HG03097 (cell line): ENCODE measurements at regions not wholly inside any gene's neighbourhood (a gene's known extent, or its start where the extent isn't known, plus 50 kb on each side); places are given as distances from the start of the nearest gene placed in this dataset.
"Not testable (repeated sequence)": the region's sequence is repeated elsewhere in the genome, so short reads cannot be mapped to it uniquely, and the experiment has no call there.

Experiments
- ATAC-seq: cut with Tn5 transposase; IDR thresholded peaks from one replicate; pipeline ENCODE4 v1.9.1; 2021; ENCODE audit not compliant: unreplicated experiment, low FRiP score

DNA sequence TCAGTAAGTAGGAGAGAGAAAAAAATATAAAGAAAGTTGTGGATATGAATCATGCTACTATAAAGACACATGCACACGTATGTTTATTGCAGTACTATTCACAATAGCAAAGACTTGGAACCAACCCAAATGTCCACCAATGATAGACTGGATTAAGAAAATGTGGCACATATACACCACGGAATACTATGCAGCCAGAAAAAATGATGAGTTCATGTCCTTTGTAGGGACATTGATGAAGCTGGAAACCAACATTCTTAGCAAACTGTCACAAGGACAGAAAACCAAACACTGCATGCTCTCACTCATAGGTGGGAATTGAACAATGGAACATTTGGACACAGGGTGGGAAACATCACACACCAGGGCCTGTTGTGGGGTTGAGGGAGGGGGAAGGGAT, 200.3 kb upstream of the IVNS1ABP start:
- ATAC-seq, result not testable (repeated sequence)

DNA sequence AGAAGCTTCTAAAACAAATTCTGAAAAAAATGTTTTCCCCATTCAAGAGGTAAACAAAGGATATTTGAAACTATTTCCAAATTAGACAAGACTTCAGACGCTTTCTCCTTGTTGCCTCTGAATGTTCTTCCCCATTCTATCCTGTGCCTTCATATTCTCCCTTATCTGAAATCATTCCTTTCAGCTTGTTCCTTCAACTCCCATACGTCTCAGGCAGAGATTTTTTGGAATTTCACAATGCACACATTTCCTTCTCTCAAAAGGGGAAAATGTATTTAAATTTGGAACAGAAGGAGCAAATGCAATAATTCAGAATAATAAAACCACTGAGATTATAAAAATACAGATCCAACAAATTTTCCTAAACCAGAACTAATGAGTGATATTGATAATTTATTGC, 198.7 kb upstream of the IVNS1ABP start:
- no peak for ATAC-seq

DNA sequence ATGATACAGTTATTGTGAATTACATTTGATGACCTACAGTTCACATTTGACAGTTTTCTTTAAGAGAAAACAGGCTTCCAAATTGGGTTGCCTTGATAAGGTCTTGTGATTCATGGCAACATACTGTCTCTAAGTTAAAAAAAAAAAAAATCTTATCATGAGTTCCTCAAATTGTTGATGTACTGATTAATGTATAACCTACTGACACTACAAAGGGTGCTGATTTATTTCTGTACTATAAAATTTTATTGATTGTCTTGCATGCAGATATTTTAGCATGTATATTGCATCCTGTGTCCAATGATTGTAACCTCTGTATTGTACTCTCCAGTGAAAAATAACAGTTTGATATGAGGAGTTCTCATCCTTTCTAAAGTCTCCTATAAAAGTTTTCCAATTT, 197.3 kb upstream of the IVNS1ABP start:
- ATAC-seq, result no peak

DNA sequence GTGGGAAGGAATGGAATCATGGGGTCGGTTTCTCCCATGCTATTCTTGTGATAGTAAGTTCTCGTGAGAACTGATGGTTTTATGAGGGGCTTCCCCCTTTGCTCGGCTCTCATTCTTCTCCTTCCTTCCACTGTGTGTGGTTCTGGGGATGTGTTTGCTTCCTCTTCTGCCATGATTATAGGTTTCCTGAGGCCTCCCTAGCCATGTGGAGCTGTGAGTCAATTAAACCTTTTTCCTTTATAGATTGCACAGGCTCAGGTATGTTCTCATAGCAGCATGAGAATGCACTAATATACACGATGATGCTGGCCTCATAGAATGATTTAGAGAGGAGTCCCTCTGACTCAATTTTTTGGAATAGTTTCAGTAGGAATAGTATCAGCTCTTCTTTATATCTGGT, 195.4 kb upstream of the IVNS1ABP start:
- no peak for ATAC-seq

DNA sequence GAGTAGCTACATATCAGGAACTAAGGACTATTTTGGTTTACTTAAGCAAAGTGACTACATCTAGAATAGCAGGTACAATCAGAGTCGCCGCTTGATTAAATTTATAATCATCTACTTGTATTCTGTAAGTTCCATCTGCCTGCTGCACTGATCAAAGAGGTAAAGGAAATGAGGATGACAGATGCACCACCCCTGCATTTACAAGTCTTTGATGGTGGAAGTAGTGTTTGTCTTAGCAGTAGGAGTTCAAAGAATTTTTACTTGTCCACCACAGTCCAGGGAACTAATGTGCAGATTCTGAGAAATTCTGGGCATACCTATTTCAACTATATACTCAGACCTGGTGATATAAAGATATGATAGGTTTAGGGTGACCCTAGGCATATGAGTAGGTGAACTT, 184.1 kb upstream of the IVNS1ABP start:
- ATAC-seq, result no peak

DNA sequence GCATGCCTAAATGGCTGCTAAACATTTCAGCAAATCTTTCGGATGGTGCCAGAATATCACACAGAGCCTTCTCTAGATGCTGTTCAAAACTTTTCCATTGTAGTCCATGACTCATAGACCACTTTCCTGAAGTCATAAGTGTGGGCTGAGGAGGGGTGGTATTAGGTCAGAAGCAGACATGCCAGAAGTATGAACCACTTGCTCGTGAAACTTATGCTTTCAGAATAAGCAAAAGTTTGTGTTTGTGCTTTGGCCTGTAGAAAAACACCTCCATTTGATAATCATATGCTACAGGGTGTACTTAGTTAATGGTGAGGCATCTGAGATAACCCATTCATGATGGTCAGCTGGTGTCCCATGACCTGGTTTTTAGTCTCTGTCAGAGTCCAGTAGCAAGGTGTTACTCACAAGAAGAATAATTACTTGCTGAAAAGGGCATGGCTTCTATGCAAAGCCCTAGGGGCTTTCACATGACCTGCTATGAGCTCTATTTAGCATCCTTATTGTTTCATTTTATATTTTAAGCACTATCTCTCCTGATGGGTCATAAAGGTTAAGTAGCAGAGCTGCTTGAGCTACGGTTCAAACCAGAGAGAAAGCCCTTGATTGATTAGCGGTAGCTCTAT, 183.1 kb upstream of the IVNS1ABP start:
- no peak for ATAC-seq

DNA sequence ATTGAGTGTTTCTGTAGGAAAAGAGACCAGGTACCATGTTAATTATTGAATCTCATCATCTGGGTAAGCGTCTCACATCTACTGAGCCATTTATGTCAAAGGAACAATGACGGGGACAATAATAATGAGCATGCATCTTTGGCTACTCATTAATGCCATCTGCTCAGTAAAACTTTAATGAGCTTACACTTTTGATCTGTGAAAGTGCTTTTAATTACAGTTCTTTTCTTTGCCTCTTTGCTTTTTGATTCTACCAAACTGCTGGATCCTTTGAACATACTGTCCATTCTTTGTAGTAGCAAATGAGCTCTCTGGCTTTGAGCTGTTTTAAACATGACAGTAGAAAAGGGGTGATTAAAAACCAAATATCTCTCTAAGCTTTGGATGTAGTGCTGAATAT, 181.2 kb upstream of the IVNS1ABP start:
- no peak for ATAC-seq

DNA sequence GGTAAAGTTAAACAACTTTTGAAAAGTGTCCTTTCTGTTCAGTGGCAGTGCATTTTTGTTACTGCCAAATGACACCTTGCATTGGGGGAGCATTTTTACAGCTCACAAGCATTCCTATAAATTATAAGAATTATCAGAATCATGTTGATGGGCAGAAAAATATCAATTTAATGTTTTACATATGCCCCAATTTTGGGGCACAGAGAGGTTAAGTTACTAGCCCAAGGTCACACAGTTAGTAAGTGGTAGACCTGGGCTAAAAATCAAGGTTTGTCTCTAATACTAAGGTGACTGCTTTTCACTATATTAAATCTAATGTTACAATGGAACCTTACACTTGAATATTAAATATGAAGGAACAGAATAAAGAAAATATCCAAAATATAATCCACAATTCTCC, 180.1 kb upstream of the IVNS1ABP start:
- no peak for ATAC-seq

DNA sequence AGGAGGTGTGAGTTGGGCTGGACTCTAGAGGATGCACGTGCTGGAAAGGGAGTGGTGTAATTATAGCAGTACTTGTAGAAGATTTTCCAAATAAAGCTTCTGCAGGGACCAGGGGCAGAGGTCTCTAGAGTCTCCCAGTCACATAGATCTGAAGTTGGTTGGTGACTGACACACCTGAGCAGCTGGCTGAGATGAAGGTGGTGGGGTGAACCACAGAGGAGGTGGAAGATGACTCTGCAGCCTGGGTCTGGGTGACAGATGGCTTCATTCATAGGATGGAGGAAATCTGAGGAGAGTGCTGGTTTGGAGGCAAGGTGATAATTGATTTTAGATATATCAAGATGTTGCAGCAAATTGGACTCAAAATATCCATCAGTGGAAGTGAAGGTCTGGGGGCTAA, 178.9 kb upstream of the IVNS1ABP start:
- no peak for ATAC-seq

DNA sequence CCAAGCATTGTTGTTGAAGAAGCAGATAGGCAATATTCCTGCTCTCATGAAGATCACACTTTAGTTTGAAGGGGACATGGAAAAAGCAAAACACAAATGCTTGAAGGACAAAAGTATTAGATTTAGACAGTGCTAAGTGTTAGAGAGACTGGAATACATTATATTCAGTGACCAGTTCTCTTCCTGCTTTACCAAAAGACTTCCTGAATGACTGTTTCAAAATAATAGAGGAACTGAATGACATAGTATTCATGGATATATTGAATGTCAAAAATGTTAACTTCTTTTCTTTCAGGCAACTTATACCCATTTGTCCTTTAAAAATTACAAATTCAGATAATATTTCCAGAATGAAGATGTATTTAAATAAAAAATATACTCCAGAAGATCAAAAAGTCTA, 178.0 kb upstream of the IVNS1ABP start:
- ATAC-seq, result no peak

DNA sequence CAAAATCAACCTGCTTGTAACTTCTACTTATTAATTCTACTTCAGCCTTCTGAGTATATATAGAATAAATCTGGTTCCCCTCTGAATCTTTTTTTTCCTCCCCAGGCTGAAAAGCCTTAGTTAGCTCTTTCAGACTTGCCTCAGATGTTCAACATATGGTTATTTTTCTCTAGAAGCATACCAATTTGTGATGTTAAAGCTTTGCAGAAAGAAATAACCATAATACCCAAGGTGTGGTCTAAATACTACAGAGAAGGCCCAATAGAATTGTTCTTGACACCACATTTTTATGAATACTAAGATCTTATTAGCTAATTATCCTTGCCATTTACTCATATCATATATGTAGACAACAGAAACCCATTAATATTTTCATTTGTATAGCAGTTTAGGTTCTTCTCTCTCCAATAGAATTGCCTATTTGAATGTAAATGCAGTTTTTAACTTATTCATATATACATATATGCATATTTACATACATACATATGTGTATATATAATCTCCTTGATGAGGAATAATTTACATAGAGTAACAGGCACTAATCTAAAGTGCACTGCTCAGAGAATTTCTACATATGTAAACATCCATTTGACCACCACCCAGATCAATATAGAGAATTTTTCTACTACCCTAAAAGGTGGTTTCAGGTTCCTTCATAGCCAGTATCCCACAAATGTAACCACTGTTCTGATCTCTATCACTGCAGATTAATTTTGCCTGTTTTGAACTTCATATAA, 175.2 kb upstream of the IVNS1ABP start:
- ATAC-seq, result no peak

DNA sequence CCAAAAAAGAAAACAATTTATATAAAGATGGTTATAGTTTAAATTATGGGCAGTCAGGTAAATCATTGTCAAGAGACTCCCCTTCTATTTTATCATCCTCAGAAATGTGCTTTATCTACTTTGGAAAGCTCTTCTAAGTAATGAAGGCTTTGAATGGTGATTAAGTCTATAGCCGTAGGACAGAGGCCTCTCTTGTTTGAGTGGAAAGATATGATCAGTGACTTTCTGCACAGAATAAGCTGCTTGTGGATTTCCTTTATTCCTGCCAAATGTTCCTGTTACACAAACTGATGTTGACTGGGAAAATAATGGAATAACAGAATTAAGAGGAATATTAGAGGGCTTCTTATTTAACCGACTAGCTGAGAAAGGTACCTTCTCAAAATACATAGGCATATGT, 174.6 kb upstream of the IVNS1ABP start:
- ATAC-seq, result no peak

DNA sequence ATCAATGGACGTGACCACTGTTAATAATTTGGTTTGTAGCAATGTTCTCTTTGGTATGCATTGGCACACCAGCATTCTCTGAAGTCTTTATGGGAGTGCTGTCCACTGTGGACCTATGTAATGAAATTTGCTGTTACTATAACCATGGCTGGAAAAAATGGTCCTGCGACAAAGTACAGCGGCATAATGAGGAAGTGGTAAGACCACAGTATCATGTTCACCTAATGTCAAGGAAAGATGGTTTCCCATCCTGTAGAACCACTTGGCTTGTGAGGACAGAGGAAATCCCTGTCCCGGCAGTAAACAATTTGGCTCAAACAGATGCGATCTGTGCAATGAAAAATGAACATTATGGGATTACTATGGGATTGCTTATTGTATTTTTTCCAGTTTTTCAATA, 173.9 kb upstream of the IVNS1ABP start:
- no peak for ATAC-seq

DNA sequence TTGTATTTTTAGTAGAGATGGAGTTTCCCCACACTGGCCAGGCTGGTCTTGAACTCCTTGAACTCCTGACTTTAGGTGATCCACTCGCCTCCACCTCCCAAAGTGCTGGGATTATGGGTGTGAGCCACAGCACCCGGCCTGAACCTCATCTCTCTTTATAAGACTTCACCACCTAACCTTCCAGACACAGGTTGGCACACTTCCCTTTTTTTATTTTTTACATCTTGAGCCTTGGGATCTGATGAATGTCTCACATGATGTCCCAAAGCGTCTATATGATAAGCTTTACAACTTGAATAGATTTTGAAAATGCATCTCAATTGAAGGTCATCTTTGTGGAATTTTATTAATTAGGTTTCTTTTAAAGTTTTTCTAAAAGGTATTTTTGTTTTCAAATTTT, 172.4 kb upstream of the IVNS1ABP start:
- no peak for ATAC-seq

DNA sequence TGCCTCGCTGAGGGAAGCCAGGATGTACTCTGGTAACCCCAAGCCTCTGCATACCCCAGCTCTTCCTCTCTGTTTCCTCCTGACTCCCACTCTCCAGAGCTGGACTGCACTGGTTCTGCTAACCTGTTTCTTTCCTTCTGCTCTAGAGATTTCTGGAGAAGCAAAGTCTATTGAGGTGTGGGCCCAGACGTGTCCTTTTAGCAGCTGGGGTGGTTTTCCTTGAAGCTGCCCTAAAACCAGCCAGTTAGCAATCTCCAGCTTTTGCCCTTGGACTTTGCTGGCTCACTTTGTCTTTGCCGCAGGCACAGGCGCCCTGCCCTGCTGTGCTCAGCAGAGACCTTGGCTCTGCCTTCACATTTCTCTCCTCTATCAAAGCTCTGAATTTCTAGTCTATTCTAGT, 171.8 kb upstream of the IVNS1ABP start:
- no peak for ATAC-seq

DNA sequence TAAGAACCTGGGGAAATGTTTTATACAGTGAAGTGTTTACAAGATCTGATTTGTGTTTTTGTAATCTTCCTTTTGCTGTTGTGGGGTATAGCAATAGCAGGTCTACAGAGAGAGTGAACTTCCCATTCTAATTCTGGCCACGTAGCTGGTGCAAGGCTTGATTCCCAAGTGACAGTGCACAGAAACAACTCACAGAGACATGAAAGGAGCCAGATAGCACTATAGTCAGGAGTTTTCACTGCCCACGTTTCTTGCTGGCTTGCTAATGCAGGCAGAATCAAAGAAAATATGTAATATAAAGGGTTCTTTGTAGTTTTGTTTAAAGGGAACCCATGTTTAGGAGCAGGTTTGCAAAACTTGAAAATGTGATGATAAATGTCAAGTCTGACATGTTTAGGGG, 170.9 kb upstream of the IVNS1ABP start:
- no peak for ATAC-seq

DNA sequence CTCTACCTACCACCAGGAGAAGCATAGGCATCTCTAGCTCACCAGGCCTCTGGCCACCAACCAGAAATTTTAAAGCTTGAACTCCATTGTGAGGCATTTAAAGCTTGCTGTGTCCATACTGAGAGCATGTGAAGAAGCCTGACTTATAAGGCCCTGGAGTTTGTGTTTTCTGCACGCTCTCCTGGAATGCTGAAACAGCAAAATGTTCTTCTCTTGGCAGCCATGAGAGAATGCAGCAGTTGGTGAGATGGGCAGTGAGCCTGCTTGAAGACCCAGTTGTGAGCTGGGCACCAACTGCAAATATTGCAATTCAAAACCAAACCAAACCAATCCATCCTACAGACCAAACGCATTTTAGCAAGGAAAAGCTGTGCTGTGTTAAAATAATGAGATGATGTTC, 170.0 kb upstream of the IVNS1ABP start:
- no peak for ATAC-seq

DNA sequence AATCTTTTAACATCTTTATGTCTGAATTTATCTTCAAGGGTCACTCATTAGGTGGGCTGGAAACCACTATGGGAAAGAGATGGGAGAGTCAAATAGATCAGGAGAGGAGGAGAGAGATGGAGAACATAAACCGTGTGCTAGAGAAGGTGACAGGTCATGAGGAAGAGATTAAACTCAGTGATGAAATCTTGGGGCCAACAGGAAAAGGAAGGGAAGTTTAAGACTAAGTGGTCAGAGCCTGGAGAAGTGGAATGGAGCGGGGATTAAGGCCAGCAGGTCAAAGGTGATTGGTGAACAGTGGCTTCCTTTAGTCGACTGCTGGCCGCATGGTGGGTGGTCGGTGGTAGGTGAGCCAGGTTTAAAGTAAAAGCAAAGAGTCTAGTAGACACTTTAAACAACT, 169.3 kb upstream of the IVNS1ABP start:
- ATAC-seq, result no peak

DNA sequence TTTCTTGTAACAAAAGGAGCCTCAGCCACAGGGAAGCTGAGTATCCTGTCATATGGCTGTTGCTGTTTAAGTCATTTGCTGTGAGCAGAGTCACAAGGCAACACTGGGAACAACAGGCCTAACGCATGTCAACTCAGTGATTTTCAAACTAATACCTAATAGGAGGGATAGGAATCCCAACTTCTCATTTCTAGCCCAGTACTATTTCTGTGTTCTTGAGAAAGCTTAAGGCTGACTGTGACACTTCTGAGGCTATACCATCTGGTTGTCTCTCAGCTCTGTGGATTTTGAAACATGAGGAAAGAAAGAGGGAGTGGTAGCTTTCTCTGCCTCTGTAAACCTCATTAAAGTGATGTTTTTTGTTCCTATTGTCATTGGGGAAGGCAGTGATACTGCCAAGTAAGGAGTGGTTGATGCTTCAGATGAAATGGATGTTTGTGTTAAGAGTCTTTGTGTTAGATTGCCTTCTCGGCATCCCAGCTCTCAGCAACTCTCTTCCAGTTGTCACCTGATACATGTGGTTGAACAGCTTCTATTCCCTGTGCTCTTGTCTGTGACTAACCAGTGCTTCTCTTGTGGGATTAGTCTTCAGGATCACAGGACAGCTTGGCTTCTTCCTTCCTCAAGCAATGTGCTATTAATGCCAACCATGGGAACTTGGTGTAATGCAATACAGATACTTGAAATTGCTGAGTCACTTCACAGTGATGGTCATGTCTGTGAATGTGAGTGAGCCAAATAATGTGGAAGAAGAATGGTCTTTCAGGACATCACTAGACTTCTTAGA, 166.8 kb upstream of the IVNS1ABP start:
- no peak for ATAC-seq

DNA sequence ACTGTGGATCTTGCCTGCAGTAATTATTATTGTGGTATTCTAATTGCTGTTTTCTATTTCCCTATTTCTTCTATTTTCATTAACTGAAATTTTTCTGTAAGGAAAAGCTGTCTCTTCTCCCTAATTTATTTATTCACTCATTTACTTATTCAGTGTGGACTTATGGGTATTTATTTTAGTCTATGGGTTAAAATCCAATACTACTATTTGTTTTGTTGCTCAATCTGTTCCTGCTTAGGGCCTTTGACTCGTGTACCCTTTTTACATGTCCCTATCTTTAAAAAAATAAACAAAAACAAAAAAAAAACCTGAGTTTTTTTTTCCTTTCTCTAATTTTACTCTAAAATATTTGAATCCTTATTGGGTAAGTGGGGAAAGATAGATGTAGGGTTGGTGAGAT, 166.2 kb upstream of the IVNS1ABP start:
- no peak for ATAC-seq

DNA sequence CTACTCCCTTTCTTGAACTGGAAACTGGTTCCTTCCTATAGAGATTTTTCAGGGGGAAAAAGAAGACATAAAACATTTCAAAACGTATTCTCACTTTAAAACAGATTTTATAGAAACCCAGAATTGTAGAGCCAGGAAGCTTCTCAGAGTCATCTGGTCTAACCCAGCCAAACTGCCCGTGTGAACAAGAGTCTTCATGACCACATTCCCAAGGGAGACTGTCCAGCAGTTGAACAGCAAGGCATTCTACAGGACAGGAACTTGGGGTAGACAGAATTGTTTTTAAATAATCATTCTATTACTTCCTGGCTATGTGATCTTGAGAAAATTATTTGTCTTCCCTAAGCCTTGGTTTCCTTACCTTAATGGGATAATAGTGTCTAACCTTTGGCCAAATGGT, 163.5 kb upstream of the IVNS1ABP start:
- ATAC-seq, result no peak

DNA sequence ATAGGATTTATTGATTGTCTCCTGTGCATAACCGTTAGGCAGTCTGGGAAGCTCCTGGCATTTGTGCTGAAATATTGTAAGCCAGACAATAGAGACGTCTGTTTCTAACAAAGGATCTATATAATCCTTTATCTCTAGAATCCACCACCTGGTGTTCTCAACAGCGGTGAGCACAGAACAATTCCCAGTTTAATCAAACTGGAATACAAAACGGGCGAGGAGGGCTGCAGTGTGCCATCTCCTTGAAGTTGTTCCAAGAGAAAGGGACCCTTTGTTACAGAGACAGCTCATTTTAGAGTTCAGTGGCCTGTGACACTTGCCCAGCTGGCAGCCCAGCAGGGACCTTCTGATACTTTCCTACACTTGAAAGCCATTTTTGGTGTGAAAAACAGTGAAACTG, 162.8 kb upstream of the IVNS1ABP start:
- no peak for ATAC-seq
